NT2/D1 (cell line): ENCODE measurements at regions not wholly inside any gene's neighbourhood (a gene's known extent, or its start where the extent isn't known, plus 50 kb on each side); places are given as distances from the start of the nearest gene placed in this dataset.
"Not testable (repeated sequence)": the region's sequence is repeated elsewhere in the genome, so short reads cannot be mapped to it uniquely, and the experiment has no call there.

Experiments used
- DNase-seq: peaks from one replicate; pipeline ENCODE4 v3.0.0-alpha.2; 2011; ENCODE audit warnings: low read depth, low spot score
- H3K27me3 ChIP-seq: 2 replicates; pipeline ENCODE4 v1.6.0; 2011; ENCODE audit warnings: mild to moderate bottlenecking; ENCODE audit not compliant: insufficient read length, insufficient read depth
- H3K36me3 ChIP-seq: 2 replicates; pipeline ENCODE4 v1.6.1; 2011; ENCODE audit warnings: mild to moderate bottlenecking, low read length, mixed read lengths; ENCODE audit not compliant: insufficient read depth, insufficient read length
- H3K4me1 ChIP-seq: 2 replicates; pipeline ENCODE4 v1.5.1; 2011; ENCODE audit not compliant: insufficient read depth, insufficient read length
- H3K4me3 ChIP-seq: 2 replicates; pipeline ENCODE4 v1.5.1; 2011; ENCODE audit warnings: low read depth; ENCODE audit not compliant: insufficient read length
- H3K9ac ChIP-seq: 2 replicates; pipeline ENCODE4 v1.6.0; 2011; ENCODE audit warnings: low read depth; ENCODE audit not compliant: insufficient read length
- H3K9me3 ChIP-seq: 2 replicates; pipeline ENCODE4 v1.5.1; 2011; ENCODE audit warnings: mild to moderate bottlenecking, low read length; ENCODE audit not compliant: insufficient read depth
- SUZ12 ChIP-seq: IDR thresholded peaks from 2 replicates; pipeline ENCODE4 v1.6.1; 2011; ENCODE audit not compliant: insufficient read length, insufficient read depth; ENCODE audit errors: extremely low read depth
- YY1 ChIP-seq: IDR thresholded peaks from 2 replicates; pipeline ENCODE4 v1.6.1; 2011; ENCODE audit not compliant: insufficient read length, insufficient read depth
- ZNF274 ChIP-seq: IDR thresholded peaks from 2 replicates; pipeline ENCODE4 v1.6.1; 2011; ENCODE audit warnings: mild to moderate bottlenecking, low read depth, low read length

GRCh38 chr7:93719546-93719945, 145.0 kb upstream of the CALCR start:
- no peaks in the 10 kb centered on the region for H3K27me3 ChIP-seq
- no peaks in the 10 kb centered on the region for H3K36me3 ChIP-seq
- H3K9me3 ChIP-seq, result no peaks in the 10 kb centered on the region
- H3K4me1 ChIP-seq, result no peaks in the 10 kb centered on the region
- no peak overlapping the region for H3K4me3 ChIP-seq
- H3K9ac ChIP-seq, result no peak overlapping the region
- TF ChIP-seq YY1 (no peak), SUZ12 (no peak), ZNF274 (no peak)
- DNase-seq, result no peak

- no peaks in the 10 kb centered on the region for H3K27me3 ChIP-seq
- H3K9me3 ChIP-seq, result no peaks in the 10 kb centered on the region
- H3K9ac ChIP-seq, result no peak overlapping the region
- H3K36me3 ChIP-seq, result no peaks in the 10 kb centered on the region
- no peaks in the 10 kb centered on the region for H3K4me1 ChIP-seq
- no peak overlapping the region for H3K4me3 ChIP-seq
- DNase-seq, result no peak
- no peak for TF ChIP-seq YY1
- no peak for TF ChIP-seq SUZ12
- no peak for TF ChIP-seq ZNF274
These were observed 142.8 kb upstream of the CALCR start for GRCh38 chr7:93717217-93717900.

GRCh38 chr7:93715234-93715633, 140.7 kb upstream of the CALCR start:
- Histone ChIP-seq H3K27me3 (no peaks in the 10 kb centered on the region), H3K9me3 (no peaks in the 10 kb centered on the region), H3K4me1 (no peaks in the 10 kb centered on the region), H3K4me3 (no peak overlapping the region), H3K9ac (no peak overlapping the region), H3K36me3 (no peaks in the 10 kb centered on the region)
- no peak for TF ChIP-seq YY1
- TF ChIP-seq ZNF274, result no peak
- no peak for TF ChIP-seq SUZ12
- DNase-seq, result peak; percentile 38

DNA sequence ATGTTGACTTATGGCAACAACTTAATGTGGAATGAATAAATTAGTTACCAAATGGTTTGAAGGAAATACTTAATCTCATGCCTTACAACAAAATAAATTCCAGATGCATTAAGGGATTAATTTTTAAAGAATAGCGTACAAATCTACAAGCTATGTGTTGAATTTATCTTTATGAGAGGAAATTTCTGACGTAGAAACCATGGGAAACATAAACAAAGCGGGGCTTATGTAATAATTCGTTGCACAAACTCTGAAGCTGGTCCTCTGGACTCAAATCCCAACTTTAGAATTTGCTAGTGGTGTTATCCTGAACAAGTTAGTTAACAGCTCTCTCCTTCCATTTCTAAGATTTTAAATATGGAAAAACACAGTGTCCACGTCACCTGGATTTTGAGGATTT, 137.4 kb upstream of the CALCR start:
- H3K4me1 ChIP-seq, result no peaks in the 10 kb centered on the region
- no peak overlapping the region for H3K9ac ChIP-seq
- no peaks in the 10 kb centered on the region for H3K27me3 ChIP-seq
- H3K4me3 ChIP-seq, result no peak overlapping the region
- no peak for DNase-seq
- no peaks in the 10 kb centered on the region for H3K36me3 ChIP-seq
- H3K9me3 ChIP-seq, result no peaks in the 10 kb centered on the region
- TF ChIP-seq ZNF274, result no peak
- no peak for TF ChIP-seq YY1
- TF ChIP-seq SUZ12, result no peak

DNA sequence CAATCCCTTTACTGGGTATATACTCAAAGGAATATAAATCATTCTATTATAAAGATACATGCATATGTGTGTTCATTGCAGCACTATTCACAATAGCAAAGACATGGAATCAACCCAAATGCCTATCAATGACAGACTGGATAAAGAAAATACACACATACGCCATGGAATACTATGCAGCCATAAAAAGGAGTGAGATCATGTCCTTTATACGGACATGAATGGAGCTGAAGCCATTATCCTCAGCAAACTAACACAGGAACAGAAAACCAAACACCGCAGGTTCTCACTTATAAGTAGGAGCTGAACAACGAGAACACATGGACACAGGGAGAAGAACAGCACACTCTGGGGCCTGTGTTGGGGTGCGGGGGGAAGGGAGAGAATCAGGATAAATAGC, 133.7 kb upstream of the CALCR start:
- H3K4me1 ChIP-seq, H3K4me3 ChIP-seq, H3K27me3 ChIP-seq, DNase-seq, H3K9me3 ChIP-seq, H3K36me3 ChIP-seq, H3K9ac ChIP-seq: not testable (repeated sequence)

DNA sequence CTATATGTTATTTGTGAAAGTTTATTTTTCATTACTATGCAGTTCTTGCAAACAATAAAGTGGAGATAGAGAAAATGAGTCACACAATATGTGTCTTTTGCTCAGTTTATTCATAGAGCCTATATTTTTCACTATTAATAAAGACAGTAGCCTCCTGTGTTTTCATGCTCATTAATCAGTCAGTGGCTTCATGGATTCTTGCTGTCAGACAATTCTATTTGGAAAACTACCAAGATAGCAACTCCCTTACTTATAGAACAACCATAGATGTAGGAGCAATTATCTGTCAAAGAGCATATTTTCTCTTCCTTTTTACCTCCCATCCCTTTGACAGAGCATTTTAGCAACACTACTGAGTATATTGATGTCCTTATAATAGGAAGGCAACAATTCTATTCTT, 132.7 kb upstream of the CALCR start:
- H3K36me3 ChIP-seq, result no peaks in the 10 kb centered on the region
- no peaks in the 10 kb centered on the region for H3K4me1 ChIP-seq
- no peak overlapping the region for H3K4me3 ChIP-seq

DNA sequence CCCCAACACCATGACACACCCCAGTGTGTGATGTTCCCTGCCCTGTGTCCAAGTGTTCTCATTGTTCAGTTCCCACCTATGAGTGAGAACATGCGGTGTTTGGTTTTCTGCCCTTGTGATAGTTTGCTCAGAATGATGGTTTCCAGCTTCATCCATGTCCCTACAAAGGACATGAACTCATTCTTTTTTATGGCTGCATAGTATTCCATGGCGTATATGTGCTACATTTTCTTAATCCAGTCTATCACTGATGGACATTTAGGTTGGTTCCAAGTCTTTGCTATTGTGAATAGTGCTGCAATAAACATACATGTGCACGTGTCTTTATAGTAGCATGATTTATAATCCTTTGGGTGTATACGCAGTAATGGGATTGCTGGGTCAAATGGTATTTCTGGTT, 131.6 kb upstream of the CALCR start:
- not testable (repeated sequence) for DNase-seq, H3K27me3 ChIP-seq, H3K4me1 ChIP-seq, H3K9ac ChIP-seq, H3K36me3 ChIP-seq, H3K9me3 ChIP-seq, H3K4me3 ChIP-seq

More for the DNA sequence above, 132.7 kb upstream of the CALCR start:
- no peaks in the 10 kb centered on the region for H3K27me3 ChIP-seq
- no peaks in the 10 kb centered on the region for H3K9me3 ChIP-seq
- no peak overlapping the region for H3K9ac ChIP-seq
- no peak for TF ChIP-seq SUZ12
- no peak for TF ChIP-seq YY1
- no peak for TF ChIP-seq ZNF274
- DNase-seq, result no peak

DNA sequence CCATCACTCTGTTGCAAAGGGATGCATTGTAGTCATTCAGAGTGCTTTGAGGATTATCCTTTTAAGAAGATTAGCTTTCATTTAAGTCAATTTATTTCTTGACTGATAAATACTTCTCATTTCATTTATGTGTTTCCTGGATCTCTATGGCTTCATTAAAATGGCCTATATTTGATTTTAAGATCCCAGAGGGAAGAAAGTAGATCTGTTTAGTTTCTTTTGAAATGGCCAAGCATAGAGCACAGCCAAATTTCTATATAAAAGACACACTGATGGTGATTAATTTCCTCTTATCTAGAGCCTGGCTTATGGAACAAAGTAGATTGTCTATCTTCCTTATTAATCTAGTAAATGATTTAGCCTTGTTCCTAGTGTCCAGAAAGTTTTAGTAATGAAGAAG, 129.7 kb upstream of the CALCR start:
- no peak overlapping the region for H3K9ac ChIP-seq
- H3K4me1 ChIP-seq, result no peaks in the 10 kb centered on the region
- DNase-seq, result no peak
- H3K4me3 ChIP-seq, result no peak overlapping the region
- no peaks in the 10 kb centered on the region for H3K27me3 ChIP-seq
- H3K9me3 ChIP-seq, result no peaks in the 10 kb centered on the region
- TF ChIP-seq SUZ12 (no peak), ZNF274 (no peak), YY1 (no peak)
- H3K36me3 ChIP-seq, result no peaks in the 10 kb centered on the region
